Activated CD8-positive, alpha-beta T cell treated with anti-CD3 and anti-CD28 coated beads, Interleukin-2, amount 10 ng/mL, durations not matched to agents 7 days and 5 days (primary cell): ENCODE measurements at regions not wholly inside any gene's neighbourhood (a gene's known extent, or its start where the extent isn't known, plus 50 kb on each side); places are given as distances from the start of the nearest gene placed in this dataset.

ENCODE experiments used
- ATAC-seq: fragments of 150-1000 bp; cut with Tn5 transposase; one replicate; pipeline ENCODE4 v1.10.0; 2021; ENCODE audit warnings: moderate library complexity
- CTCF ChIA-PET: fragments of 350-600 bp; sonication (Branson Sonifier 250); formaldehyde crosslinking; loops from one replicate; lab custom pipeline; 2021; ENCODE audit warnings: antibody characterized with exemption; lab: Charles Lee
- POLR2A ChIA-PET: fragments of 350-600 bp; sonication (Branson Sonifier 250); formaldehyde crosslinking; loops from one replicate; lab custom pipeline; 2021; ENCODE audit warnings: antibody characterized with exemption; lab: Charles Lee
- DNase-seq: peaks from one replicate; pipeline ENCODE4 v3.0.0-alpha.2; 2020
- H3K27ac Mint-ChIP-seq: one replicate; pipeline ENCODE4 v1.8.0; 2021; ENCODE audit warnings: mild to moderate bottlenecking, mixed read lengths
- H3K27me3 Mint-ChIP-seq: one replicate; pipeline ENCODE4 v1.8.0; 2021; ENCODE audit warnings: low read depth, mixed read lengths
- H3K36me3 Mint-ChIP-seq: one replicate; pipeline ENCODE4 v1.8.0; 2021; ENCODE audit warnings: low read depth, mixed read lengths
- H3K4me1 Mint-ChIP-seq: one replicate; pipeline ENCODE4 v1.8.0; 2021; ENCODE audit warnings: low read depth, mixed read lengths
- H3K4me3 Mint-ChIP-seq: one replicate; pipeline ENCODE4 v1.8.0; 2021; ENCODE audit warnings: mild to moderate bottlenecking, mixed read lengths
- H3K9me3 Mint-ChIP-seq: one replicate; pipeline ENCODE4 v1.8.0; 2022; ENCODE audit warnings: mixed read lengths; ENCODE audit not compliant: insufficient read depth

DNA sequence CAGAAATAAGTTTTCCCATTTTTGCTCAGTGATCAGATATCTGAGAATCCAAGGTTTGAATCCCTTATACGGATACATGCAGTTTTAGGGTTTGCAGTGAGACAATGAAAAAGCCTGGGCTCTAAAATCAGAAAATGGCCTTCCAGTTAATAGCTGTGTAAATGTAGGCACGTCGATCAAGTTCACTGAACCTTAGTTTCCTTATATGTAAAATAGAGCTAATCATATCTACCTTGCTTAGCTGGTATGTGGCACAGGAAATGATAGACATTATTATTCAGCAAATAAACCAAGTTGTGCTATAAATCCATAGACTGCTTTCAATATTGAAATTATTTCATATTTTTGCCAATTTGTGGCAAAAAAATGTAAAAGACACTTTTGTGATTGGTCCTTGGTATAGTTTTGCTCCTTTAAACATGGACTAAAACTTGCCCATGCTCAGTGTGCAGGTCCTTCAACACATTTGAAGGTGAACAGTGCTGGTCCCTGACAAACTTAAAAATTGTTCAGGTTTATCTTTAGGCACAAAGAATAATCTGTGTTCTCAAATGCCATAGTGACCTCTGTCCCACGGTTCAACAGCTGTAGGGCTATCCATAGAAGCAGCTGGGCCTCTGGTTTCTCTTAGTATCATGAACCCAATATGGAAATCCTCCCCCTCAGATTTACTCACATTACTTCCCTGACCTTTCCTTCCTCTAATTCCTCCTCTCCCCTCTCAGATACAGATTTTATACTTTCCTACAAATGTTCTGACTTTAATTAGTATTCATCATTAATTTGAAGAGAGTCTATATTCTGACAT lies 51.0 kb downstream of the CCDC54 start:
- no peaks in the 10 kb centered on the region for H3K36me3 Mint-ChIP-seq
- ChIA-PET POLR2A (no interaction called here), CTCF (interaction anchor here (1.0 to 7.3 kb wide), 7 partner anchors 8 to 206 kb away, joined by 3 to 55 read pairs (median 12); no protein-coding TSS in a partner anchor)
- no peak for DNase-seq
- no peak overlapping the region for H3K27ac Mint-ChIP-seq
- peaks cover 31% of the 10 kb centered on the region for H3K27me3 Mint-ChIP-seq
- H3K4me1 Mint-ChIP-seq = peaks cover 21% of the 10 kb centered on the region
- no peak overlapping the region for H3K4me3 Mint-ChIP-seq
- ATAC-seq = no peak
- no peaks in the 10 kb centered on the region for H3K9me3 Mint-ChIP-seq

DNA sequence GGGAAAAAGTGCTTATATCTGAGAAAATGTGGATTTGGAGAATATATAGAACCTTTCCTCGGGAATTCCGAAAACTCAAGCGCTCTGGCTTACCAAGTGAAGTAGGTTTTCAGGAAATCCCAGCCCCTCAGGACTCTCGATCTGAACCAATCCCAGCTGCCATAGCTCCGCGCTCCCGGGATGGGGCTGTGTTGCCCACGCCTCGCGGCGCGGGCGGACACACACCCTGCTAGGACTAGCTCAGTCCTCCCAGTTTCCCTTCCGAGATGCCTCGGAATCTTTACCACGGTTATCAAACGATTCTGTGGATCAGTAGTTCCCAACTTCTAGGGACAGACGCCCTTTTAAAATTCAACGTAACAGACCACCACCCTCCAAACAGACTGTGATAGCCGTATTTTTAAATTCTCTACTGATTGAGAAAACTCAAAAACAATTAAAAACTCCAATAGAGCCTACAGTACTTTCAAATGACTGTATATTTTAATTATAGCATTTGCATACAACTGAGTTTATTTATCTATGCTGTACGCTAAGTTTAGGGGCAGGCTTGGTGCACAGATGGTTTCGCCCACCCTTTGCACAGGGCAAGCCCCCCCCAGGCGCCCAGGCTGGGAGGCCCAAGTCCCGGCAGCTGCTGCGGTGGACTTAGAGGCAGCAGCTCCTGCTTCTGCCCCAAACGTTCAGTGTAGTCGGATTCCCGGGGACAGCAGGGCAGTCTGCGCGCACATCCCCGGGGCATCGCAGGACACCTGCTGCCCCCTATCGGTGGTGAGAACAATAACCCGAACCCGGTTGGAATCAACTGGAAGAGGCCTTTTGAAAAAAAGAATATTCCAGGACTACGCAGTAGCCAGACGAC lies 52.3 kb downstream of the CCDC54 start:
- H3K36me3 Mint-ChIP-seq = no peaks in the 10 kb centered on the region
- peaks cover 21% of the 10 kb centered on the region for H3K4me1 Mint-ChIP-seq
- H3K4me3 Mint-ChIP-seq = peak overlapping the region; percentile 78
- H3K27ac Mint-ChIP-seq = no peak overlapping the region
- no peaks in the 10 kb centered on the region for H3K9me3 Mint-ChIP-seq
- ChIA-PET CTCF (interaction anchor here (0.5 to 7.3 kb wide), 20 partner anchors 9 to 257 kb away, joined by 3 to 55 read pairs (median 3); no protein-coding TSS in a partner anchor), POLR2A (no interaction called here)
- DNase-seq (peak; percentile 62), ATAC-seq (peak; percentile 58)
- H3K27me3 Mint-ChIP-seq = peaks cover 38% of the 10 kb centered on the region

DNA sequence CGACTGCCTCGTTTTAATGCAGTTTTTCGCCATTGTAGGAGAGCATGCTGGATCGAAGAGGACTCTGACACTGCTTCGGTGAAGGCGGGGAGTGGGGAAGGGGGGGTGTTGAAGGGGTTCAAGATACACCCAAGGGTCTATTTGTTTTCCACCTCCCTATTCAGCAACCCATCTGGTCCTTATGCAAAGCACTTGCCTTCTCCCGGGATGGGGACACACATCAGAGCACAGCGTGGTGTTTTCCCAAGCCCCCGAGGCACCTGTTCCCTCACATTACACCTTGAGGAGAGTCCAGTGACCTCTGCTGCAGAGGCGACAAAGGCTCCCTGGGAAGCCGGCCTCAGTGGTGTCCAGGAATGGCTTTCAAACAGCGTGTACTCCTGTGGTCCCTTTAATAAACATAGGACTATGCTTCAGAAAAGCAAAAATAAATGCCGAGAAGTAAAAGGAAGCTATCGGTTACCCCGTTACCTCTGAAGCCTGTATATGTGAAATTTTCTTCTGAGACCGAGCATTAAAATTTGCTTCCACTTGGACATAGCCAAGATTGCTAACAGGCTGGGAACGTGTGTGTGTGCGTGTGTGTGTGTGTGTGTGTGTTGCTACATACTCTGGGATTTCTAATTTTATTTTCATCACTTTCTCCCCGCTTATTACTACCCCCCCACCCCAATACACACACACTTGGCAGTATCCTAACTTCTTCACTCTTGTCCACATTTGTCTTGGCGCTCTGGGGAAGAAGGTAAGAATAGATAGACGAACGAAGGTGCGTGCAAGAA lies 53.2 kb downstream of the CCDC54 start:
- peak overlapping the region; percentile 78 for H3K4me3 Mint-ChIP-seq
- DNase-seq (no peak), ATAC-seq (no peak)
- H3K27ac Mint-ChIP-seq = peak overlapping the region; percentile 60
- no peaks in the 10 kb centered on the region for H3K36me3 Mint-ChIP-seq
- H3K27me3 Mint-ChIP-seq = peaks cover 44% of the 10 kb centered on the region
- CTCF ChIA-PET = interaction anchor here (0.6 to 7.3 kb wide), 19 partner anchors 10 to 194 kb away, joined by 3 to 55 read pairs (median 4); no protein-coding TSS in a partner anchor
- no peaks in the 10 kb centered on the region for H3K9me3 Mint-ChIP-seq
- peaks cover 21% of the 10 kb centered on the region for H3K4me1 Mint-ChIP-seq
- POLR2A ChIA-PET = no interaction called here

DNA sequence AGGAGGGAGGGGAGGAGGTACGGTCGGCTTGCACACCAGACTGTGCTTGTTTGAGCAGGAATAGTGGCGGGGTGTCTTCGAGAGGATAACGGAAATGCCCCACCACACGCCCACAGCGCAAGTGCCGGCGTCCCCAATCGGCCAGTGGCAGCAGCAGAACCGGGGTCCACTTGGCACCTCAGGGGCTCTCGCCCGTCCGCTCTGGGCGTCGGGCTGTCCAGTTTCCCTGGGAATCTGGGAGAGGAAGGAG lies 53.7 kb downstream of the CCDC54 start:
- ATAC-seq (peak; percentile 49), DNase-seq (peak; percentile 54)
- H3K27me3 Mint-ChIP-seq = peaks cover 40% of the 10 kb centered on the region
- H3K4me1 Mint-ChIP-seq = peaks cover 21% of the 10 kb centered on the region
- CTCF ChIA-PET = interaction anchor here (0.6 to 7.3 kb wide), 16 partner anchors 10 to 203 kb away, joined by 3 to 55 read pairs (median 4); no protein-coding TSS in a partner anchor
- H3K9me3 Mint-ChIP-seq = no peaks in the 10 kb centered on the region
- POLR2A ChIA-PET = interaction anchor here (0.7 kb wide), 1 partner anchor 94 kb away, joined by 3 read pairs; no protein-coding TSS in a partner anchor
- H3K36me3 Mint-ChIP-seq = no peaks in the 10 kb centered on the region
- H3K4me3 Mint-ChIP-seq = peak overlapping the region; percentile 78
- H3K27ac Mint-ChIP-seq = peak overlapping the region; percentile 60

DNA sequence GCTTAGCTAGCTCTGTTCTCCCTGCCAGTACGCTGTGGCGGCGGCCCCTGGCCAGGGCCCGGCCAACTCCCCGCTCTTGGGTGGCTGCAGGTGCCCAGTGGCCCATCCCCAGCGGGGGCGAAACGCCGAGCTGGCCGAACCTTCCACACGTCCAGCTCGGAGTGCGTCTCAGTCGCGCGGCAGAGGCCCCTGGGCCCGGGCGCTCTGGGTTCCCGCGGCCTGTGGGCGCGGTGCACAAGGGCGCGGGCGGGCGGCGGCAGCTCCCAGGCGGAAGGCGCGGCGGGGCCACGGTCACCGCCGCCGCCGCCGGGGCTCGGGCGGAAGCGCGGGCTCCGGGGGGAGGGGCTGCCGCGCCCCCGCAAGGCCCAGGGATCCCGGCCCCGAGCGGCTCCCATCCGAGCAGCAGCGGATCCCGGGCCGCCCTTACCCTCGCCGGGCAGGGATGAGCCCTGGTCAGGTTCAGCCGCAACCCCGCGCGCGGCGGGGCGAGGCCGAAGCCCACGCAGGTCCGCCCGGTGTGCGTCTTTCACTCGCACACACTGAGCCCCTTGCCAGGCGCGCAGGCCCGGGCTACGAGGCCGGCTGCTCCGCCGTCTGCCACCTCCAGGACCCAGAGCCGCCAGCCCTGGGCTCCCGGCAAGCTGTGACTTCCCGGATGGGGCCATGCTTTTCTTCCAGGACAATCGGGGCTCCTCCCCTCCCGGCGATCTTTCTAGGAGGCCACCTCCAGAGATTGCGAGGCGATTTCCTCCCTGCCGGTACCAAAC lies 54.2 kb downstream of the CCDC54 start:
- peak overlapping the region; percentile 81 for H3K27ac Mint-ChIP-seq
- POLR2A ChIA-PET = interaction anchor here (0.6 to 0.7 kb wide), 2 partner anchors 10 to 93 kb away, joined by 3 read pairs; no protein-coding TSS in a partner anchor
- ATAC-seq = peak; percentile 80

DNA sequence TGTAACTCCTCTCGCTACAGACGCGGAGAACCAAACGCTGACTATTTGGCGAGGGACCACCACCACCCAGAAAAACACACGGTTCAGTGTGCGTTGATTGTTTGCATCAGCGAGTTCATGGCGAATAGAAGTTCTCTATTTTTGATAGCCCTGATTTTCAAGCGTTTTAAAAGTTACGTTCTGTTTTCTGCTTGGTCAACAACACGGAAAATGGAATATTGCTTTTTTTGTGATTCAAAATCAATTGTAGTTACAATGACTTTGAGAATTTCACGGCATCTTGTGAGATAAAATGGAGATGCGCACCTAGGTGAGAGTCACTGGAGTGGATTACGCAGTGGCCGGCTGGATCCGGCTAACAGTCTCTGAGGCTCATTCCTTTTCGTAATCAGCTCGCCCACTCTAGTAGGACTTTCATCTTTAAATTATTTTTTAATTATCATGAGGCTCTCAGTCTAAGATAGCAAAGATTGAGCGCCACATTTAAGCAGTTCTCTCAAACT lies 54.8 kb downstream of the CCDC54 start:
- ChIA-PET POLR2A (interaction anchor here (0.6 kb wide), 1 partner anchor 11 kb away, joined by 3 read pairs; no protein-coding TSS in a partner anchor), CTCF (interaction anchor here (1.3 to 7.3 kb wide), 3 partner anchors 12 to 204 kb away, joined by 3 to 55 read pairs (median 38); no protein-coding TSS in a partner anchor)
- H3K27ac Mint-ChIP-seq = peak overlapping the region; percentile 81
- peaks cover 40% of the 10 kb centered on the region for H3K27me3 Mint-ChIP-seq
- H3K4me1 Mint-ChIP-seq = peaks cover 21% of the 10 kb centered on the region
- H3K36me3 Mint-ChIP-seq = no peaks in the 10 kb centered on the region
- peak overlapping the region; percentile 85 for H3K4me3 Mint-ChIP-seq
- no peaks in the 10 kb centered on the region for H3K9me3 Mint-ChIP-seq
- ATAC-seq (no peak), DNase-seq (no peak)

More for the DNA sequence above, 54.2 kb downstream of the CCDC54 start:
- peak; percentile 45 for DNase-seq
- Mint-ChIP-seq H3K9me3 (no peaks in the 10 kb centered on the region), H3K27me3 (peaks cover 40% of the 10 kb centered on the region), H3K36me3 (no peaks in the 10 kb centered on the region), H3K4me3 (peak overlapping the region; percentile 85), H3K4me1 (peaks cover 21% of the 10 kb centered on the region)
- CTCF ChIA-PET = interaction anchor here (0.7 to 7.3 kb wide), 12 partner anchors 11 to 203 kb away, joined by 3 to 55 read pairs (median 4); no protein-coding TSS in a partner anchor

DNA sequence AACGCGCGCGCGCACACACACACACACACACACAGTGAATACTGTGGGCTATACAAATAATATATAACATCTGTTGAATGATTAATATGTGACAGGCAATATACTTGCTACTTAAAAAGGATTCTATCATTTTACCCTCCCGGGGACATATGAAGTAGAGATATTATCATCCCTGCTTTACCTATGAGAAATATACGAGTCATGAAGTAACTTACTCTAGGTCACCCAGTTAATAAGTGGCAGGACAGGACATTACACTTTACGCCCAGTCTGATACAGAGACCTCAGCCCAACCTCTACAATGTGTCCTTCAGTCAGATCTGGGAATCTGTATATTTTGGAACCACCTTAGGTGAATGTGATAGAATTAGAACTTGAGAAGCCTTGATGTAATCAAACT lies 55.4 kb downstream of the CCDC54 start:
- Mint-ChIP-seq H3K27me3 (peaks cover 40% of the 10 kb centered on the region), H3K36me3 (no peaks in the 10 kb centered on the region), H3K27ac (no peak overlapping the region), H3K4me3 (peak overlapping the region; percentile 85), H3K9me3 (no peaks in the 10 kb centered on the region), H3K4me1 (peaks cover 21% of the 10 kb centered on the region)
- DNase-seq = no peak
- ChIA-PET POLR2A (no interaction called here), CTCF (interaction anchor here (4.3 to 7.3 kb wide), 2 partner anchors 12 to 159 kb away, joined by 38 to 55 read pairs; no protein-coding TSS in a partner anchor)
- ATAC-seq = no peak

DNA sequence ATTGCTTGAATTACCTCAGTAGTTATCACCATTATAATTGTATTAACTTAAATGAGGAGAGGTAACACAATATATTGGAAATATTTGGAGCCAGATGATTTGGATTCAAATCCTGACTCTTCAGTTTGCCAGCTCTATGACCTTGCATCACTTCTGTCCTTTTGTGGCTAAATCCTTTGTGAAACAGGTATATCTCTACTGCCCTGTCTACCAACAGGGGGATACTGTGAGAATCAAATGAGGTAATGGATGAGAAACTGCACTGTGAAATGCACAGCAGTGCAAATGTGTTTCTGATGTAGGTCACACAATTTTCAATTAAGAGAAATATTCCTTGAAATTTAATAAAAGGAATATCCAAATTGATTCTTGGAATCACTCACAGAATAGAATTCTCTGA lies 58.8 kb downstream of the CCDC54 start:
- ChIA-PET CTCF (no interaction called here), POLR2A (no interaction called here)
- Mint-ChIP-seq H3K4me1 (peaks cover 8% of the 10 kb centered on the region), H3K27ac (no peak overlapping the region), H3K27me3 (peaks cover 26% of the 10 kb centered on the region), H3K9me3 (no peaks in the 10 kb centered on the region), H3K4me3 (no peak overlapping the region), H3K36me3 (no peaks in the 10 kb centered on the region)
- ATAC-seq (no peak), DNase-seq (no peak)

DNA sequence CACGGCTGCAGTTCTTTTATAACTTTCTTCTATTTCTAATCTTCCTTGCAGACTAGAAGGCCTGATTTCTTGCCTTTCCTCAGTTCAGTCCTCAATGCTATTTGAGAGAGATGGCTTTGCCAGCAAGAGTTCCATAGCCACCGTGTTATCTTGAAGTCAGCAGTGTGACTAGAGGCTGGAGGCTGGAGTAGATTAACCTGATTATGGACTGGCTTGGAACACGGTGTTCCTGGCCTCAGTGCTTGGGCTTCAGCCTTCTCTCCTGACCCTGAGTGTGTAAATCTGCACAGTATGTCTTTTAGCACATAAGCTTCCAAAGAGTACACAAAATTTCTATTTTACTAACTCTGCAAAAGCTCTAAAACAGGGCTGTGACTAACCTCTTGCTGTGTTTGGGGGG lies 61.4 kb downstream of the CCDC54 start:
- Mint-ChIP-seq H3K4me1 (no peaks in the 10 kb centered on the region), H3K27me3 (peaks cover 15% of the 10 kb centered on the region), H3K9me3 (no peaks in the 10 kb centered on the region), H3K4me3 (no peak overlapping the region), H3K36me3 (no peaks in the 10 kb centered on the region), H3K27ac (no peak overlapping the region)
- ChIA-PET POLR2A (no interaction called here), CTCF (no interaction called here)
- no peak for DNase-seq
- ATAC-seq = no peak

DNA sequence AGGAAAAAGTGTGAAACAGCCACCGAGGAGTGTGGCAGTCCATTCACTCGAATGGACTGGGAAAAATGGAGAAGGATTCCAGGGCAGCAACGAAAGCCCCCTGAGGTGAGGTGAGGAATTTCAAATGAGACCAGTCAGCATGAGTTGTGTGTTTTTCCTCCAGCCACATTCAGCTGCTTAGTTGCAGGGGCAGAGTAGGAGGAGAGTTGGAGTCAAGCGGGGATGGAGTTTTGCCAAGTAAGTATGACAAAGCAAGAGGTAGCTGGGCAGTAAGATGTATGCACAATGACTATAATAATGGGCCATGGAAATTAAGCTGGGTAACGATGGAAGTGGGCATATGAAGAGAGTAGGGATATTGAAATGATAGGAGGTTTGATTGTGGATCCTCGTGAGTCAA lies 64.4 kb downstream of the CCDC54 start:
- CTCF ChIA-PET = no interaction called here

More for the DNA sequence above, 64.4 kb downstream of the CCDC54 start:
- H3K27ac Mint-ChIP-seq = no peak overlapping the region
- no peaks in the 10 kb centered on the region for H3K9me3 Mint-ChIP-seq
- H3K36me3 Mint-ChIP-seq = no peaks in the 10 kb centered on the region
- no peak for ATAC-seq
- DNase-seq = no peak
- POLR2A ChIA-PET = no interaction called here
- H3K4me3 Mint-ChIP-seq = no peak overlapping the region
- peaks cover 4% of the 10 kb centered on the region for H3K27me3 Mint-ChIP-seq
- H3K4me1 Mint-ChIP-seq = no peaks in the 10 kb centered on the region
